ENCODE measurements at regions not wholly inside any gene's neighbourhood (a gene's known extent, or its start where the extent isn't known, plus 50 kb on each side); places are given as distances from the start of the nearest gene placed in this dataset.

DNA sequence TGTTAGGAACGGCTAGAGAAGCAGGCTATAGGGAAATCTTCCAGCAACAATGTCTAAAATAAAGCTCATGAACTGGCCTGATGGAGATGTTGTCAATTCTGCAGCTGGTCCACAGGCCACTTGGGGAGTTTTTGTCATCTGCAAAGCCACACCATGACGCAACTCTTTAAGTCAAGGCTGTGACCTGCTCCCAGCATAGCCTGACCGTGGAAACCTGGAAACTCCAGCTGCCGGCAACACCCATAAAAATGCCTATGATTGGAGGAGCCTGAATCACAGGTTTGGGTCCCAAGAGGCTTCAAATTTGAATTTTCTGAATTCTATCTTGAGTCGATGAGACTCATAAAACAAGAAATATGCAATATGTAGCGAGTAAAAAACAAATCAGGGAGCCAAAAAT, 969.2 kb upstream of the PRKX start:
- no peaks in the 10 kb centered on the region for H3K27me3 ChIP-seq (ENCODE audit: control insufficient read depth in 2 of 2, insufficient read depth in 2 of 2, low read length in 2 of 2)
- FAIRE-seq (no peak), DNase-seq (ENCODE audit: low read depth, low spot score) (no peak)
- H3K4me3 ChIP-seq (replicated peaks in 1 of 3; ENCODE audit: insufficient read depth in 1 of 3, low read depth in 1 of 3, low read length in 3 of 3): no peak overlapping the region
- no peak overlapping the region for H3K27ac ChIP-seq (ENCODE audit: insufficient read depth, low read depth, low read length)
- POLR2A ChIA-PET: no interaction called here
- no peak overlapping the region for H3K4me2 ChIP-seq (ENCODE audit: insufficient read depth, low read length)
- H4K20me1 ChIP-seq (replicated peaks; ENCODE audit: control insufficient read depth, extremely low read depth, insufficient read depth, low read length): no peaks in the 10 kb centered on the region
- BruUV-seq (replicated peaks): no TSS peak
- H3K79me2 ChIP-seq (ENCODE audit: control insufficient read depth, insufficient read depth, low read length): no peaks in the 10 kb centered on the region
- TF ChIP-seq, protein P1, sequence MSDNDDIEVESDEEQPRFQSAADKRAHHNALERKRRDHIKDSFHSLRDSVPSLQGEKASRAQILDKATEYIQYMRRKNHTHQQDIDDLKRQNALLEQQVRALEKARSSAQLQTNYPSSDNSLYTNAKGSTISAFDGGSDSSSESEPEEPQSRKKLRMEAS (IDR thresholded peaks at IDR 0.05; ENCODE audit: insufficient read depth, insufficient read length): no peak
- no peak for TF ChIP-seq POLR2A (IDR thresholded peaks at IDR 0.05; ENCODE audit: low read depth, low read length)
- no peak for TF ChIP-seq FOS (IDR thresholded peaks at IDR 0.05; ENCODE audit: borderline replicate concordance, insufficient read depth, low read length)
- TF ChIP-seq, protein P2, sequence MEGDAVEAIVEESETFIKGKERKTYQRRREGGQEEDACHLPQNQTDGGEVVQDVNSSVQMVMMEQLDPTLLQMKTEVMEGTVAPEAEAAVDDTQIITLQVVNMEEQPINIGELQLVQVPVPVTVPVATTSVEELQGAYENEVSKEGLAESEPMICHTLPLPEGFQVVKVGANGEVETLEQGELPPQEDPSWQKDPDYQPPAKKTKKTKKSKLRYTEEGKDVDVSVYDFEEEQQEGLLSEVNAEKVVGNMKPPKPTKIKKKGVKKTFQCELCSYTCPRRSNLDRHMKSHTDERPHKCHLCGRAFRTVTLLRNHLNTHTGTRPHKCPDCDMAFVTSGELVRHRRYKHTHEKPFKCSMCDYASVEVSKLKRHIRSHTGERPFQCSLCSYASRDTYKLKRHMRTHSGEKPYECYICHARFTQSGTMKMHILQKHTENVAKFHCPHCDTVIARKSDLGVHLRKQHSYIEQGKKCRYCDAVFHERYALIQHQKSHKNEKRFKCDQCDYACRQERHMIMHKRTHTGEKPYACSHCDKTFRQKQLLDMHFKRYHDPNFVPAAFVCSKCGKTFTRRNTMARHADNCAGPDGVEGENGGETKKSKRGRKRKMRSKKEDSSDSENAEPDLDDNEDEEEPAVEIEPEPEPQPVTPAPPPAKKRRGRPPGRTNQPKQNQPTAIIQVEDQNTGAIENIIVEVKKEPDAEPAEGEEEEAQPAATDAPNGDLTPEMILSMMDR (IDR thresholded peaks at IDR 0.05; ENCODE audit: extremely low read depth in 1 of 2, insufficient read depth in 1 of 2, low read depth in 1 of 2, low read length in 2 of 2): no peak
- TF ChIP-seq POLR2AphosphoS5 (IDR thresholded peaks at IDR 0.05; ENCODE audit: insufficient read depth, low read depth, low read length): no peak
- no peak for TF ChIP-seq EZH2 (IDR thresholded peaks at IDR 0.05; ENCODE audit: borderline replicate concordance, low read depth, low read length, severe bottlenecking)
- no peak for TF ChIP-seq MYC (IDR thresholded peaks at IDR 0.05; ENCODE audit: low read depth, low read length)
- TF ChIP-seq GATA2 (IDR thresholded peaks at IDR 0.05; ENCODE audit: insufficient read depth, insufficient read length, low read depth, low read length): no peak
- CTCF ChIA-PET: no interaction called here
- H3K9me3 ChIP-seq (replicated peaks; ENCODE audit: control insufficient read depth, insufficient read depth, low read length): no peaks in the 10 kb centered on the region
- no peaks in the 10 kb centered on the region for H3K4me1 ChIP-seq (ENCODE audit: control insufficient read depth, extremely low read depth, insufficient read depth, low read length)
- H3K36me3 ChIP-seq (ENCODE audit: control insufficient read depth in 2 of 2, extremely low read depth in 1 of 2, insufficient read depth in 2 of 2, low read length in 2 of 2): no peaks in the 10 kb centered on the region
- intact Hi-C loops (cut with micrococcal nuclease): no loop called here
- H3K9ac ChIP-seq (replicated peaks; ENCODE audit: extremely low read depth, insufficient read depth, low read length): no peak overlapping the region
- H3K9me1 ChIP-seq (replicated peaks; ENCODE audit: control insufficient read depth, extremely low read depth, insufficient read depth, low read length): no peaks in the 10 kb centered on the region
- H2AFZ ChIP-seq (ENCODE audit: low read depth, low read length): no peak overlapping the region
- dilution Hi-C loops (cut with MboI; ENCODE audit: extremely low pct_ligation_motif_present, low sequenced_read_pairs): no loop called here
